Activated naive CD8-positive, alpha-beta T cell (primary cell): ENCODE measurements at regions not wholly inside any gene's neighbourhood (a gene's known extent, or its start where the extent isn't known, plus 50 kb on each side); places are given as distances from the start of the nearest gene placed in this dataset.

Source experiments
- H3K27ac Mint-ChIP-seq: one replicate; pipeline ENCODE4 v1.8.0; 2021; ENCODE audit warnings: mixed read lengths
- H3K27me3 Mint-ChIP-seq: one replicate; pipeline ENCODE4 v1.8.0; 2021; ENCODE audit warnings: mixed read lengths
- H3K36me3 Mint-ChIP-seq: one replicate; pipeline ENCODE4 v1.8.0; 2021; ENCODE audit warnings: mixed read lengths
- H3K4me1 Mint-ChIP-seq: one replicate; pipeline ENCODE4 v1.8.0; 2021; ENCODE audit warnings: low read depth, mixed read lengths
- H3K4me3 Mint-ChIP-seq: one replicate; pipeline ENCODE4 v1.8.0; 2021; ENCODE audit warnings: mild to moderate bottlenecking, mixed read lengths
- H3K9me3 Mint-ChIP-seq: one replicate; pipeline ENCODE4 v1.8.0; 2021; ENCODE audit warnings: low read depth, mixed read lengths

- H3K27me3 Mint-ChIP-seq, result peaks cover 4% of the 10 kb centered on the region
- H3K4me1 Mint-ChIP-seq, result no peaks in the 10 kb centered on the region
- H3K27ac Mint-ChIP-seq, result no peak overlapping the region
- no peaks in the 10 kb centered on the region for H3K9me3 Mint-ChIP-seq
- no peaks in the 10 kb centered on the region for H3K36me3 Mint-ChIP-seq
- H3K4me3 Mint-ChIP-seq, result no peak overlapping the region
Observed at GRCh38 chr6:145525038-145525437, 210.3 kb downstream of the EPM2A start.

GRCh38 chr6:145529582-145529981 lies 205.7 kb downstream of the EPM2A start:
- H3K4me3 Mint-ChIP-seq, result no peak overlapping the region
- peaks cover 5% of the 10 kb centered on the region for H3K27me3 Mint-ChIP-seq
- H3K4me1 Mint-ChIP-seq, result no peaks in the 10 kb centered on the region
- no peaks in the 10 kb centered on the region for H3K36me3 Mint-ChIP-seq
- no peak overlapping the region for H3K27ac Mint-ChIP-seq
- no peaks in the 10 kb centered on the region for H3K9me3 Mint-ChIP-seq

- no peaks in the 10 kb centered on the region for H3K4me1 Mint-ChIP-seq
- no peak overlapping the region for H3K4me3 Mint-ChIP-seq
- H3K27ac Mint-ChIP-seq, result no peak overlapping the region
- H3K27me3 Mint-ChIP-seq, result peaks cover 5% of the 10 kb centered on the region
- H3K9me3 Mint-ChIP-seq, result no peaks in the 10 kb centered on the region
- H3K36me3 Mint-ChIP-seq, result no peaks in the 10 kb centered on the region
Observed at GRCh38 chr6:145530454-145530853, 204.9 kb downstream of the EPM2A start.

GRCh38 chr6:145531032-145531431 lies 204.3 kb downstream of the EPM2A start:
- H3K9me3 Mint-ChIP-seq, result no peaks in the 10 kb centered on the region
- H3K27ac Mint-ChIP-seq, result no peak overlapping the region
- no peaks in the 10 kb centered on the region for H3K36me3 Mint-ChIP-seq
- no peak overlapping the region for H3K4me3 Mint-ChIP-seq
- H3K27me3 Mint-ChIP-seq, result peaks cover 5% of the 10 kb centered on the region
- no peaks in the 10 kb centered on the region for H3K4me1 Mint-ChIP-seq

GRCh38 chr6:145531822-145532221 lies 203.5 kb downstream of the EPM2A start:
- no peaks in the 10 kb centered on the region for H3K9me3 Mint-ChIP-seq
- H3K27me3 Mint-ChIP-seq, result peaks cover 4% of the 10 kb centered on the region
- H3K27ac Mint-ChIP-seq, result no peak overlapping the region
- no peaks in the 10 kb centered on the region for H3K36me3 Mint-ChIP-seq
- no peak overlapping the region for H3K4me3 Mint-ChIP-seq
- no peaks in the 10 kb centered on the region for H3K4me1 Mint-ChIP-seq

GRCh38 chr6:145532361-145532760 lies 203.0 kb downstream of the EPM2A start:
- Mint-ChIP-seq H3K4me3 (no peak overlapping the region), H3K9me3 (no peaks in the 10 kb centered on the region), H3K27ac (no peak overlapping the region), H3K4me1 (no peaks in the 10 kb centered on the region), H3K27me3 (peaks cover 4% of the 10 kb centered on the region), H3K36me3 (no peaks in the 10 kb centered on the region)

GRCh38 chr6:145534989-145535388 lies 200.3 kb downstream of the EPM2A start:
- Mint-ChIP-seq H3K4me1 (no peaks in the 10 kb centered on the region), H3K27ac (no peak overlapping the region), H3K27me3 (peaks cover 1% of the 10 kb centered on the region), H3K9me3 (no peaks in the 10 kb centered on the region), H3K36me3 (no peaks in the 10 kb centered on the region), H3K4me3 (no peak overlapping the region)

GRCh38 chr6:145538989-145539388 lies 196.3 kb downstream of the EPM2A start:
- H3K4me3 Mint-ChIP-seq, result no peak overlapping the region
- no peaks in the 10 kb centered on the region for H3K4me1 Mint-ChIP-seq

GRCh38 chr6:145539831-145540230 lies 195.5 kb downstream of the EPM2A start:
- no peaks in the 10 kb centered on the region for H3K9me3 Mint-ChIP-seq

More at GRCh38 chr6:145538989-145539388, 196.3 kb downstream of the EPM2A start:
- Mint-ChIP-seq H3K9me3 (no peaks in the 10 kb centered on the region), H3K27ac (no peak overlapping the region), H3K36me3 (no peaks in the 10 kb centered on the region), H3K27me3 (no peaks in the 10 kb centered on the region)

GRCh38 chr6:145540741-145541140 lies 194.6 kb downstream of the EPM2A start:
- H3K9me3 Mint-ChIP-seq, result no peaks in the 10 kb centered on the region
- H3K27ac Mint-ChIP-seq, result no peak overlapping the region
- H3K36me3 Mint-ChIP-seq, result no peaks in the 10 kb centered on the region
- no peaks in the 10 kb centered on the region for H3K27me3 Mint-ChIP-seq
- H3K4me3 Mint-ChIP-seq, result no peak overlapping the region
- no peaks in the 10 kb centered on the region for H3K4me1 Mint-ChIP-seq

More at GRCh38 chr6:145539831-145540230, 195.5 kb downstream of the EPM2A start:
- Mint-ChIP-seq H3K27ac (no peak overlapping the region), H3K27me3 (no peaks in the 10 kb centered on the region), H3K4me1 (no peaks in the 10 kb centered on the region), H3K36me3 (no peaks in the 10 kb centered on the region), H3K4me3 (no peak overlapping the region)

- Mint-ChIP-seq H3K27ac (no peak overlapping the region), H3K4me3 (no peak overlapping the region), H3K9me3 (no peaks in the 10 kb centered on the region), H3K36me3 (no peaks in the 10 kb centered on the region), H3K4me1 (no peaks in the 10 kb centered on the region), H3K27me3 (no peaks in the 10 kb centered on the region)
Observed at GRCh38 chr6:145544041-145544440, 191.3 kb downstream of the EPM2A start.

GRCh38 chr6:145544514-145544913 lies 190.8 kb downstream of the EPM2A start:
- Mint-ChIP-seq H3K36me3 (no peaks in the 10 kb centered on the region), H3K4me1 (no peaks in the 10 kb centered on the region), H3K9me3 (no peaks in the 10 kb centered on the region)

GRCh38 chr6:145546265-145546664 lies 189.1 kb downstream of the EPM2A start:
- Mint-ChIP-seq H3K4me3 (no peak overlapping the region), H3K27ac (no peak overlapping the region), H3K4me1 (no peaks in the 10 kb centered on the region), H3K27me3 (no peaks in the 10 kb centered on the region), H3K36me3 (no peaks in the 10 kb centered on the region), H3K9me3 (no peaks in the 10 kb centered on the region)

More at GRCh38 chr6:145544514-145544913, 190.8 kb downstream of the EPM2A start:
- H3K4me3 Mint-ChIP-seq, result no peak overlapping the region
- no peaks in the 10 kb centered on the region for H3K27me3 Mint-ChIP-seq
- no peak overlapping the region for H3K27ac Mint-ChIP-seq

- H3K27ac Mint-ChIP-seq, result no peak overlapping the region
- no peaks in the 10 kb centered on the region for H3K27me3 Mint-ChIP-seq
- no peak overlapping the region for H3K4me3 Mint-ChIP-seq
- no peaks in the 10 kb centered on the region for H3K4me1 Mint-ChIP-seq
- no peaks in the 10 kb centered on the region for H3K36me3 Mint-ChIP-seq
- no peaks in the 10 kb centered on the region for H3K9me3 Mint-ChIP-seq
Observed at GRCh38 chr6:145547594-145548335, 187.6 kb downstream of the EPM2A start.

- no peaks in the 10 kb centered on the region for H3K4me1 Mint-ChIP-seq
- H3K36me3 Mint-ChIP-seq, result no peaks in the 10 kb centered on the region
Observed at GRCh38 chr6:145548933-145549648, 186.2 kb downstream of the EPM2A start.

More at GRCh38 chr6:145548933-145549648, 186.2 kb downstream of the EPM2A start:
- Mint-ChIP-seq H3K4me3 (no peak overlapping the region), H3K27me3 (no peaks in the 10 kb centered on the region), H3K27ac (no peak overlapping the region), H3K9me3 (no peaks in the 10 kb centered on the region)
